ENCODE measurements at regions not wholly inside any gene's neighbourhood (a gene's known extent, or its start where the extent isn't known, plus 50 kb on each side); places are given as distances from the start of the nearest gene placed in this dataset.
"Not testable (repeated sequence)": the region's sequence is repeated elsewhere in the genome, so short reads cannot be mapped to it uniquely, and the experiment has no call there.

DNA sequence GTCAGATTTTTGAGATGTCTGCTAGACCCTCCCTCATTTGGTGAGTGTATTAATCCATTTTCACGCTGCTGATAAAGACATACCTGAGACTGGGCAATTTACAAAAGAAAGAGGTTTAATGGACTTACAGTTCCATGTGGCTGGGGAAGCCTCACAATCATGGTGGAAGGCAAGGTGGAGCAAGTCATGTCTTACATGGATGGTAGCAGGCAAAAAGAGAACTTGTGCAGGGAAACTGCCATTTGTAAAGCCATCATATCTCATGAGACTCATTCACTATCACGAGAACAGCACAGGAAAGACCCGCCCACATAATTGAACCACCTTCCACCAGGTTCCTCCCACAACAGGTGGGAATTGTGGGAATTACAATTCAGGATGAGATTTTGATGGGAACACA is 223.5 kb downstream of the FNDC1 start:
- TF ChIP-seq, protein P1, sequence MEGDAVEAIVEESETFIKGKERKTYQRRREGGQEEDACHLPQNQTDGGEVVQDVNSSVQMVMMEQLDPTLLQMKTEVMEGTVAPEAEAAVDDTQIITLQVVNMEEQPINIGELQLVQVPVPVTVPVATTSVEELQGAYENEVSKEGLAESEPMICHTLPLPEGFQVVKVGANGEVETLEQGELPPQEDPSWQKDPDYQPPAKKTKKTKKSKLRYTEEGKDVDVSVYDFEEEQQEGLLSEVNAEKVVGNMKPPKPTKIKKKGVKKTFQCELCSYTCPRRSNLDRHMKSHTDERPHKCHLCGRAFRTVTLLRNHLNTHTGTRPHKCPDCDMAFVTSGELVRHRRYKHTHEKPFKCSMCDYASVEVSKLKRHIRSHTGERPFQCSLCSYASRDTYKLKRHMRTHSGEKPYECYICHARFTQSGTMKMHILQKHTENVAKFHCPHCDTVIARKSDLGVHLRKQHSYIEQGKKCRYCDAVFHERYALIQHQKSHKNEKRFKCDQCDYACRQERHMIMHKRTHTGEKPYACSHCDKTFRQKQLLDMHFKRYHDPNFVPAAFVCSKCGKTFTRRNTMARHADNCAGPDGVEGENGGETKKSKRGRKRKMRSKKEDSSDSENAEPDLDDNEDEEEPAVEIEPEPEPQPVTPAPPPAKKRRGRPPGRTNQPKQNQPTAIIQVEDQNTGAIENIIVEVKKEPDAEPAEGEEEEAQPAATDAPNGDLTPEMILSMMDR (IDR thresholded peaks at IDR 0.05; ENCODE audit: insufficient read depth, low read length, poor library complexity, severe bottlenecking), result not testable (repeated sequence)
- TF ChIP-seq EZH2phosphoT487 (conservative IDR thresholded peaks at IDR 0.05; ENCODE audit: low read length), result not testable (repeated sequence)

All from SU-DHL-6 (cell line).